ENCODE measurements at regions not wholly inside any gene's neighbourhood (a gene's known extent, or its start where the extent isn't known, plus 50 kb on each side); places are given as distances from the start of the nearest gene placed in this dataset.

GRCh38 chr10:35921866-35922350 is 279.8 kb upstream of the FZD8 start:
- Histone ChIP-seq H2AFZ (ENCODE audit: control insufficient read depth, low read depth, low read length) (no peak overlapping the region), H3K27ac (ENCODE audit: control insufficient read depth, insufficient read depth) (no peak overlapping the region), H3K9ac (ENCODE audit: control insufficient read depth, insufficient read depth, low read length) (no peak overlapping the region), H3K79me2 (ENCODE audit: control insufficient read depth, insufficient read depth, low read length) (no peaks in the 10 kb centered on the region), H3K36me3 (ENCODE audit: control insufficient read depth in 2 of 2, insufficient read depth in 2 of 2, low read length in 1 of 2) (no peaks in the 10 kb centered on the region), H3K4me3 (no peak overlapping the region), H4K20me1 (ENCODE audit: control insufficient read depth, insufficient read depth) (no peaks in the 10 kb centered on the region), H3K4me1 (ENCODE audit: control insufficient read depth, insufficient read depth, low read length) (no peaks in the 10 kb centered on the region), H3K4me2 (ENCODE audit: control insufficient read depth, insufficient read depth) (no peak overlapping the region), H3K27me3 (replicated peaks in 1 of 2; ENCODE audit: control insufficient read depth in 2 of 2, insufficient read depth in 2 of 2, low read length in 1 of 2) (no peaks in the 10 kb centered on the region), H3K9me3 (replicated peaks; ENCODE audit: control insufficient read depth, insufficient read depth, low read length) (no peaks in the 10 kb centered on the region)
- in situ Hi-C loops (cut with MboI): no loop called here
- ATAC-seq: no peak
- RAD21 ChIA-PET (ENCODE audit: unreplicated experiment): no interaction called here
- no TSS peak for BruUV-seq (replicated peaks)
- WGBS (ENCODE audit: insufficient coverage, insufficient replicate concordance, low lambda C conversion rate, missing lambda C conversion rate): 64% methylated on average over 13 of the region's 13 CpGs
- POLR2A ChIA-PET: no interaction called here
- FAIRE-seq: no peak
- intact Hi-C loops (cut with micrococcal nuclease; ENCODE audit: unreplicated experiment): no loop called here
- DNase-seq (ENCODE audit: low read depth, low spot score): no peak
- SMC1A ChIA-PET (ENCODE audit: uncharacterized antibody, unreplicated experiment): interaction anchor here (1.0 kb wide), 1 partner anchor 43 kb away, joined by 5 read pairs; no protein-coding TSS in a partner anchor
- CTCF ChIA-PET: no interaction called here
- TF ChIP-seq USF1 (IDR thresholded peaks at IDR 0.05; ENCODE audit: borderline replicate concordance, extremely low read length, insufficient read depth, low read depth, low read length): no peak
- TF ChIP-seq, protein P1, sequence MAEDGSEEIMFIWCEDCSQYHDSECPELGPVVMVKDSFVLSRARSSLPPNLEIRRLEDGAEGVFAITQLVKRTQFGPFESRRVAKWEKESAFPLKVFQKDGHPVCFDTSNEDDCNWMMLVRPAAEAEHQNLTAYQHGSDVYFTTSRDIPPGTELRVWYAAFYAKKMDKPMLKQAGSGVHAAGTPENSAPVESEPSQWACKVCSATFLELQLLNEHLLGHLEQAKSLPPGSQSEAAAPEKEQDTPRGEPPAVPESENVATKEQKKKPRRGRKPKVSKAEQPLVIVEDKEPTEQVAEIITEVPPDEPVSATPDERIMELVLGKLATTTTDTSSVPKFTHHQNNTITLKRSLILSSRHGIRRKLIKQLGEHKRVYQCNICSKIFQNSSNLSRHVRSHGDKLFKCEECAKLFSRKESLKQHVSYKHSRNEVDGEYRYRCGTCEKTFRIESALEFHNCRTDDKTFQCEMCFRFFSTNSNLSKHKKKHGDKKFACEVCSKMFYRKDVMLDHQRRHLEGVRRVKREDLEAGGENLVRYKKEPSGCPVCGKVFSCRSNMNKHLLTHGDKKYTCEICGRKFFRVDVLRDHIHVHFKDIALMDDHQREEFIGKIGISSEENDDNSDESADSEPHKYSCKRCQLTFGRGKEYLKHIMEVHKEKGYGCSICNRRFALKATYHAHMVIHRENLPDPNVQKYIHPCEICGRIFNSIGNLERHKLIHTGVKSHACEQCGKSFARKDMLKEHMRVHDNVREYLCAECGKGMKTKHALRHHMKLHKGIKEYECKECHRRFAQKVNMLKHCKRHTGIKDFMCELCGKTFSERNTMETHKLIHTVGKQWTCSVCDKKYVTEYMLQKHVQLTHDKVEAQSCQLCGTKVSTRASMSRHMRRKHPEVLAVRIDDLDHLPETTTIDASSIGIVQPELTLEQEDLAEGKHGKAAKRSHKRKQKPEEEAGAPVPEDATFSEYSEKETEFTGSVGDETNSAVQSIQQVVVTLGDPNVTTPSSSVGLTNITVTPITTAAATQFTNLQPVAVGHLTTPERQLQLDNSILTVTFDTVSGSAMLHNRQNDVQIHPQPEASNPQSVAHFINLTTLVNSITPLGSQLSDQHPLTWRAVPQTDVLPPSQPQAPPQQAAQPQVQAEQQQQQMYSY (CRISPR knock-in tag; IDR thresholded peaks at IDR 0.05): no peak
- TF ChIP-seq JUND (IDR thresholded peaks at IDR 0.05; ENCODE audit: low read depth, low read length): no peak
- no peak for TF ChIP-seq STAT3 (IDR thresholded peaks at IDR 0.05; ENCODE audit: low read depth, low read length)
- no peak for TF ChIP-seq NFIC (IDR thresholded peaks at IDR 0.05; ENCODE audit: low read depth, low read length)
- no peak for TF ChIP-seq ZNF384 (IDR thresholded peaks at IDR 0.05; ENCODE audit: borderline replicate concordance, low read depth, low read length)
- no peak for TF ChIP-seq NKRF (conservative IDR thresholded peaks at IDR 0.05)
- no peak for TF ChIP-seq LARP7 (IDR thresholded peaks at IDR 0.05)
- TF ChIP-seq, protein P2, sequence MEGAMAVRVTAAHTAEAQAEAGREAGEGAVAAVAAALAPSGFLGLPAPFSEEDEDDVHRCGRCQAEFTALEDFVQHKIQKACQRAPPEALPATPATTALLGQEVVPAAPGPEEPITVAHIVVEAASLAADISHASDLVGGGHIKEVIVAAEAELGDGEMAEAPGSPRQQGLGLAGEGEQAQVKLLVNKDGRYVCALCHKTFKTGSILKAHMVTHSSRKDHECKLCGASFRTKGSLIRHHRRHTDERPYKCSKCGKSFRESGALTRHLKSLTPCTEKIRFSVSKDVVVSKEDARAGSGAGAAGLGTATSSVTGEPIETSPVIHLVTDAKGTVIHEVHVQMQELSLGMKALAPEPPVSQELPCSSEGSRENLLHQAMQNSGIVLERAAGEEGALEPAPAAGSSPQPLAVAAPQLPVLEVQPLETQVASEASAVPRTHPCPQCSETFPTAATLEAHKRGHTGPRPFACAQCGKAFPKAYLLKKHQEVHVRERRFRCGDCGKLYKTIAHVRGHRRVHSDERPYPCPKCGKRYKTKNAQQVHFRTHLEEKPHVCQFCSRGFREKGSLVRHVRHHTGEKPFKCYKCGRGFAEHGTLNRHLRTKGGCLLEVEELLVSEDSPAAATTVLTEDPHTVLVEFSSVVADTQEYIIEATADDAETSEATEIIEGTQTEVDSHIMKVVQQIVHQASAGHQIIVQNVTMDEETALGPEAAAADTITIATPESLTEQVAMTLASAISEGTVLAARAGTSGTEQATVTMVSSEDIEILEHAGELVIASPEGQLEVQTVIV (IDR thresholded peaks at IDR 0.05; ENCODE audit: borderline replicate concordance, partially characterized antibody): no peak
- TF ChIP-seq E2F8 (IDR thresholded peaks at IDR 0.05; ENCODE audit: low read depth, partially characterized antibody): no peak
